NOMO-1 treated with dmso at 0.1 percent for 144 hours (cell line): ENCODE measurements at regions not wholly inside any gene's neighbourhood (a gene's known extent, or its start where the extent isn't known, plus 50 kb on each side); places are given as distances from the start of the nearest gene placed in this dataset.
"Not testable (repeated sequence)": the region's sequence is repeated elsewhere in the genome, so short reads cannot be mapped to it uniquely, and the experiment has no call there.

Experiments used
- DNase-seq: peaks from one replicate; lab custom pipeline; 2025; ENCODE audit not compliant: unreplicated experiment; lab: John Stamatoyannopoulos, UW

DNA sequence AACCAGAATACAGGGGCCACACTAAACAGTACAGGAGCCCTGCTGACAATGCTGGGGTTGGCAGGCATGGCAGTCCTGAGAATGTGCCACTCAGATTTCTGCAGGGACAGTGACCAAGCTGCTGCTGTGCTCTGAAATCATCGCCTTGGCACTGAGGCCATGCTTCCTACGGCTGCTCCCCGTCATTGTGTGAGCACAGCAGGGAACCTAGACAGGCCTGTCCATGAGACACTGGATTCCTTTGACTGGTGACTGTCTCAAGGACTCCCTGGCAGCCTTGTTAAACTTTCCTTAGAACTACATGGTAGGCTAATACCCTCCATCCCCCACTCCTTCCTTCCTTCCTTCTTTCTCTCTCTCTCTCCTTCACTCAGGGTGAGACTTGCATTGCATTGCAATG is 111.4 kb downstream of the LUZP4 start:
- no peak for DNase-seq

DNA sequence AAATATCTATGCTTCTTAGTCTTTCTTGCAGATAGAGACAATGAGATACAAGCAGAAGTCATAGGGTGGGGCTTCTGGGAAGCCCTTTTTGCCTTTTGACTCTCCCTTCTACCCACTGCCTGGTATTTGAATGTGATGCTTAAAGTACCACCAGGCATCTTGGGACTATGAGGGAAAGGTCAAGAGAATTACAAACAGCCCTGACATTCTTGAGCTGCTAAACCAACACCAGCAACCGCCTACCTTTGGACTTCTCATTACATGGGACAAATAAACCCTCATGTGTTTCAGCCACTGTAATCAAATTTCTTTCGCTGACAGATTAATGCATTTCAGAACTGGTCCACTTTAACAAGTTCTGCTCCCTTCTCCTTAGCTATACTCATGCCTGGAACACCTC is 112.8 kb downstream of the LUZP4 start:
- DNase-seq = no peak

DNA sequence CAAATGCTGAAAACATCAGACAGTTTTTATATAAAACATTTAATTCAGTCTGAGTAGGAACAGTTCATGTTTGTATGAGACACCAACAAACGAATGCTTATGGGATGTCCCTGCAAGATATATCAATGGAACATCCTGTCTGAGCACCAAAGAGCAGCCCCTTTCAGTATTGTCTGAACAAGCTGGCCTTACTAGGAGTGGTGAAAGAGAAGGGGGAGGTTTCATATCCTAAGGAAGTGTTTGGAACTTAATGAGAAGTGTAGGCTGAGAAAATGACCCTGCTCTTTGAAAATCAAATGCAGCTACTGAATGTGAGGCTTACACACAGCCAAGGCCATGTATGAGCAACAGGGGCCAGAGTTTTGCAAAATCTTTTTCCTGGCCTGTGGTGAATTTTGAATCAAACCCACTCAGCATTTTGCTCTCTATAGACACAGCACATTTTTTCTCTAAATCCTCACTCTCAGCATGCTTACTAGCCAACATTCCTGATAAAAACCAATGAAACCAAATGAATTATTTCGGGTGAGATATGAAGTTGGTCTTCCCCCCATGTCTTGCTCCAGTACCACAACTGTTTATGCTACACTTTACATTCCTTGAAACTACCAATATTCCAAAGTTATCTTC is 119.4 kb downstream of the LUZP4 start:
- DNase-seq = no peak

DNA sequence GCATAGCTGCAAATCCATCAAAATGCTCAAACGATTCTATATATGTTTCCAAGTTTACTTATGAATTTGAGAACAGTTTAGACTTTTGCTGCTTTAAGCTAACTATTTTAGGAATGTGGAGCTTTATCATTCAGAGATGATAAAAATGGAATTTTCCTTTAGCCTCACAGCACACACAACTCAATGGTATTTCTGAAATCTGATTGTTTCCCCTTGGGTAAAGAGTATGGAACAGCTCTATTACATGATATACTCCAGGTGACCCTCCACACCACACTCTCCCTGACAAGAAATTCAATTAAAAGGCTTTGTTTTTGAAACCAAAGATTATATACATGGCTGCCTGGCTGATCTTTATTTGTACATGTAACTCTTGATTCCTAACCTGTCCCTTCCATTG is 120.0 kb downstream of the LUZP4 start:
- no peak for DNase-seq

DNA sequence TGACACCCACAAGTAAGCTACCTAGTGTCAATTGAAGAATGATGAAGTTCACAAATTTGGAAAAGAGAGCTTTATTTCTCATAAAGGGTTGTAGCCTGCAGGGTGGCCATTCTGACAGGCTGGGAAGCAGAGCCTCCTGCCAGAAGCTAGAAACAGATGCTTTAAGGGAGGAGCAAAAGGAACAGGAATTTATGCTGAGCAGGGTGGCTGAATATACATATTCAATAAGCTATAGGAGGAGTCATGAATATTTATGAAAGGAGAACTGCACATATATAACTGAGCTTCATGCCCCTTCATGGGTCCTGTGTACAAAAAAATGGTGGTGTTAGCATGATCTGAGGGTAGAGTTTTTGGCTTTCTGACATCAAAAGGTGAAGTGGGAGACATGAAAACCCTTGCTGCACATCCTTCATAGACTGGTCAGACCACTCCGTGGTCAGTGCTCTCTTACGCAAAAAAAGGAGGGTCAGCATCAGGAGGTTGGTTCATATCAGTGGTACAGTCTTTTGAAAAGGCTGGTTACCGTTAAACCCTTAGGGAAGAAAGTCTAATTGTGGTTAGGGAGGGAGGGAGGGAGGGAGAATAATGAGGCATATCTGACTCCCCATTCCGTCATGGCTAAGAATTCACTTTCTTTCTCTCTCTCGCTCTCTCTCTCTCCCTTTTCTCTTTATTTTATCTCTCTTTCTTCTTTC is 121.4 kb downstream of the LUZP4 start:
- DNase-seq = no peak

DNA sequence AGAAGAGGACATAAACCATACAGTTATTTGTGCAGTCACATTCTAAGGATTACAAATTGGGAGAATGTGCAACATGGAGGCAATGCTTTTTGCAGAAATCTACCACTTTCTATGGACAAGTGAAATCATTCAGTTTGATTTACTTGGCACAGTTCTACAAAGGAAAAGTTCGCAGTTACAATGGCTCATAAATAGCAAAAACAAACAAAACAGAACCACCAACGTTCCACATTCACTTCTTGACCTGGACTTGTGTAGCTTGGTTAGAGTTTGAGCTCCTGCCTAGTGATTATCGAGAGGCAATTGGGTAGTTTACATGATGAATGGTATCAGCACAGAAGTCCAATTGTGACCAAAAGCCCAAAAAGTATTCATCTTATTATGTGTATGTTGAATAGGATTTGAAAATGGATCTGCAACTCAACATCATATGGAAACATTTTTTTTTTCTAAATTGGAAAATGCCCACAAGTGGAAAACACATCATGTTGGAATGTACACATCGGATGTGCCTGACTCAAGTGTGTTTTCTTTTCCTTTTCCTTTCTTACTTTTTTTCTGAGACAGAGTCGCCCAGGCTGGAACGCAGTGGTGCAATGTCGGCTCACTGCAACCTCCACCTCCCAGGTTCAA is 123.8 kb downstream of the LUZP4 start:
- DNase-seq = no peak

DNA sequence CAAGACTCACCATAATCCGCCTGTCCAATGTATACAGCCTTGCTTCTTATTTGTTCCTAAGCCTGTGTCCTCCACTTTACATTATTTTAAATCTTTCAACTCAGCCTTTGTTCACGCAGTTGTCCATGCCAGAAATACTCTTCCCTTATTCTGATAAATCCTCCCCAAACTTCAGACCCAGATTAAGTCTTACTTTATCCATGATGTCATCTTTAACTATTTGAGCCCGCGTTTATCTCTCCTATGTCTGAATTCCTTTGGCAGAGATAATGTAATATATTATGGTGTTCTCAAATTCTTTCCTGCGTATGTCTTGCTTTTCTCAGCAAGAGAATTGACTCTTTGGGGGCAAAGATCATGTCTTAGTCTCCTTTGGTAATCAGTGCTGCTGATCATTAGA is 129.6 kb downstream of the LUZP4 start:
- no peak for DNase-seq

DNA sequence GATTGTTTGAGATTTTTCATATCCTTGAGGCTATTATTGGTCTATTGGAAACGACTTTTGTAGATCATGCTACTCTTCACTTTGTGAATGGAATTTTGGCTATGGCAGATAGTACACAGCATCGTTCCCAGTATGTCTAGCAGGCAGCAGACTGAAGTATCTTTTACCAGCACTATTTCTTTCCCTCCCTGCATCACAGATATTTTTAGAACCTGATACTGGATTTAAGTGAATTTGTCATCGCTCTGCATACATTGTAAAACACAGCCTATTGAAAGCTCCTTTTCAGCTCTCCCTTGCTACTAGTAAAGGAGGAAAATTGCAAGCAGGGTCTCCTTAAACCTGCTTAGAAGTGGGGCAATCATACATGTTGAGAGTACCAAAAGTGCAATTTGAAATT is 133.6 kb downstream of the LUZP4 start:
- DNase-seq = no peak

DNA sequence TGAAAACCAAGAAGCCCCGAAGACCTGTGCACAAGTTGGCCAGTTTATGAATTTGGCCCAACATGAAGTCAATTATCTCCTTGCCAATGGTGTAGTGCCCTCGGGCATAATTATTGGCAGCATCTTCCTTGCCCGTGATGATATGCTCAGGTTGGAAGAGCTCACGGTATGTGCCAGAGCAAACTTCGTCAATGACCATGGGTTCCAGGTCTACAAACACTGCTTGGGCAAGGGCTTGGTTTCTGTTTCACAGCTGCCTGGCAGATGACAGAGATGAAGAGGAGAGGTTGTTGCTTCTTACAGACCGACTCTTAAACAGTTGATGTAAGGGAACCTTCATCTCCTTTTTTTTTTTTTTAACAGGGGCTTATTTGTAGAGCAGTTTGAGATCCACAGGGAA is 135.6 kb upstream of the PLS3 start:
- DNase-seq = no peak

DNA sequence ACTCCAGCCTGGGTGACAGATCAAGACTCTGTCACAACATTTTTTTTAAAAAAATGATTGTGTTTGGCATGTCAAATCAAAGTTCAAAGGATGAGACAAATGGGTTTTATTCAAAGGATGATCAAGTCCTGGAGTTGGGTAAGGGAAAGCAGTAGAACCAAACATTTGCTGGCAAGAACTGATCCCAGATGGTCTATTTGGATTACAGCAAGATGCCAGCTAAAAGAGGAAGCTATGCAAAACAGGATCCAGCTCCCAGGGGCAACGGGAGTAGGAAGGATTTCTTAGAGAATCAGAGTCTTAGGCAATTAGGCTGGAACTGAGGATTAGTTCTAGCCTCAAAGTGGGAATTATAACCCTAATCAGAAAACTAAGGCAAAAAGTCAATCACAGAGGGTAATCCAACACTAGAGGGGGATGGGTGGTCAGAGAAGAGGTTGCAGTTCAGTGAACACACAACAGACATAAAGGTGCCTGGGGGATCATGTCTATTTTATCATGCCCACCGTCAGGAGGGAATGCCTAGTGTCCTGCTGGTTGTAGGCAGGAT is 133.0 kb upstream of the PLS3 start:
- no peak for DNase-seq

DNA sequence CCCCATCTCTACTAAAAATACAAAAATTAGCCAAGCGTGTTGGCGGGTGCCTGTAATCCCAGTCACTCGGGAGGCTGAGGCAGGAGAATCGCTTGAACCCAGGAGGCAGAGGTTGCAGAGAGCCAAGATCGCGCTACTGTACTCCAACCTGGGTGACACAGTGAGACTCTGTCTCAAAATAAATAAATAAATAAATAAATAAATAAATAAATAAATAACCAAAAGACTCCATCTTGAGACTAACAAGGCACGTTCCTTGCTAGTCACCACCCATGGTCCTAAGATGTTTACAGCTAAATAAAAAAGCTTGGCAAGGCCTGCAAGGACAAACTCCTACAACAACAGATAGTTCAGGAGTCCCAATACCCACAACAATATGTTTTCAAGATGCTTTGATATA is 126.1 kb upstream of the PLS3 start:
- not testable (repeated sequence) for DNase-seq

DNA sequence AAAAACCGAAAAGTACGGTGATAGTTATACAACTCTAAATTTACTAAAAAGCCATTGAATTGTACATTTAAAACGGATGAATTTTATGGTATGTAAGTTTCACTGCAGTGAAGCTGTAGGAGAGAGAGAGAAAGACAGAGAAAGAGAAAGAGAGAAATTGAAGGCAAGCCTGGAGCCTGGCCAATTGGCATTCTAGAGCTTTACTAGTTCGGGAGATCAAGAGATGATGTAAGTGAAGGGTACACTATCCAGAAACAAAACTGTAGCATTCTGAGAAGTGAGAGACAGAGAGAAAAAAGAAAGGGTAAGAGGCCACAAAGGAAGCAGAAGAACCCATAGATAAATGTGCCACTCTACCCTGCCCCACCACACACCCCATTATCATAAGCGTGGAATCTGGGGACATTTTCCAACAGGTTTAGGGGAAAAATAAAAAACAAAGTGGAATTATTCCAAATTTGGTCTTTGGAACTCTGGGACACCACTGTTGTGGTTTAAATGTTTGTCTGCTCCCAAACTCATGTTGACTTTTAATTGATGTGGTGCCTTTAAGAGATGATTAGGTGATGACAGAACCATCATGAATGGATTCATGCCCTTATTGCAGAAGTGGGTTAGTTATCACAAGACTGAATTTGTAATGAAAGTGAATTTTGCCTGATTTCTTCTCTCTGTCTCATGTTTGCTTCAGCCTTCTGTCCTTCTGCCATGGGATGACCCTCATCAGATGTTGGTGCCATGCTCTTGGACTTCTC is 123.0 kb upstream of the PLS3 start:
- no peak for DNase-seq

DNA sequence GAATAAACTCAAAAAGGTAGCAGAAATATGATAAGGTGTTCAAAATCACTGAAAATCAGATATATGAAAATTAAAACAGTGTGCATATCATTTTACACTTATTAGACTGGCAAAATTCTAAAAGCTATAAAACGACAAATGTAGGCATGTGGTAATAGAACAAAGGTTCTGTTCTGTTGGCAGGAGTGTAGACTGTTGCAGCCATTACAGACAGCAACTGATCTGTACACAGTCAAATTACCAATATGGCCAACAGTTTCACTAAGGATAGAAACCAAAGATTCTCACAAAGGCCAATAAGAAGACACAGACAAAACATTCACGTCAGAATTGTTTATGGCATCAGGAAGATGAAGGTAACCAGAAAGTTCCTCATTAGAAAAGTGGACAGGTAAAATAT is 112.8 kb upstream of the PLS3 start:
- no peak for DNase-seq

DNA sequence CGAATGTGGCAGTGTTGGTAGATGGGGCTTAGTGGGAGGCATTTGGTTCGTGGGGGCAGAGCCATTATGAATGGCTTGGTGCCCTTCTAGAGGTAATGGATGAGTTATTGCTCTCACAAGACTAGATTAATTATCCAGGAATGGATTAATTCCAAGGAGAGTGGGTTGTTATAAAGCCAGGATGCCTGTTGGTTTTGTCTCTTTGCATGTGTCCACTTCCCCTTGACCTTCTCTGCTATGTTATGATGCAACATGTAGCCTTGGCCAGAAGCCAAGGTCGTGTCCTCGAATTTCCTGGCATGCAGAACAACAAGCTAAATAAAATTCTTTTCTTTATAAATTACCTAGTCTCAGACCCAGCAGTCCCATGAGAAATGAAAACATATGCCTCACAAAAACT is 111.2 kb upstream of the PLS3 start:
- DNase-seq = no peak

DNA sequence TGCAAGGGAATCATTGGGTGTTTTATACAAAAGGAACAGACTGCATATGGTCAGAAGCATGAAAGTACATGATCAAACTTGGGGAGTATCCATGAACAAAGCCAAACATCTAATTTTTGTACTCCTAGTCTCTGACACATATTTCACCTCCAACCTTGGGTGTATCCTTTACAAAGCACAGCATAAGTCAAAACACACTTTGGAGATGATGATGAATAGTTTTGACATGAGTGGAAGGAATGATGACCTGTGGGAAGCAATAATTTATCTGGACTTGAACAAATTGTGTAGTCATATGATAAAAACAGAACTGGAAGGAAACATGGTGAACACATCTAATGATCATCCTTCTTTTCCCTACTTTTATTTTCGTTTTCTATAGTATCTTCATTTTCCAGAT is 108.7 kb upstream of the PLS3 start:
- DNase-seq = no peak

DNA sequence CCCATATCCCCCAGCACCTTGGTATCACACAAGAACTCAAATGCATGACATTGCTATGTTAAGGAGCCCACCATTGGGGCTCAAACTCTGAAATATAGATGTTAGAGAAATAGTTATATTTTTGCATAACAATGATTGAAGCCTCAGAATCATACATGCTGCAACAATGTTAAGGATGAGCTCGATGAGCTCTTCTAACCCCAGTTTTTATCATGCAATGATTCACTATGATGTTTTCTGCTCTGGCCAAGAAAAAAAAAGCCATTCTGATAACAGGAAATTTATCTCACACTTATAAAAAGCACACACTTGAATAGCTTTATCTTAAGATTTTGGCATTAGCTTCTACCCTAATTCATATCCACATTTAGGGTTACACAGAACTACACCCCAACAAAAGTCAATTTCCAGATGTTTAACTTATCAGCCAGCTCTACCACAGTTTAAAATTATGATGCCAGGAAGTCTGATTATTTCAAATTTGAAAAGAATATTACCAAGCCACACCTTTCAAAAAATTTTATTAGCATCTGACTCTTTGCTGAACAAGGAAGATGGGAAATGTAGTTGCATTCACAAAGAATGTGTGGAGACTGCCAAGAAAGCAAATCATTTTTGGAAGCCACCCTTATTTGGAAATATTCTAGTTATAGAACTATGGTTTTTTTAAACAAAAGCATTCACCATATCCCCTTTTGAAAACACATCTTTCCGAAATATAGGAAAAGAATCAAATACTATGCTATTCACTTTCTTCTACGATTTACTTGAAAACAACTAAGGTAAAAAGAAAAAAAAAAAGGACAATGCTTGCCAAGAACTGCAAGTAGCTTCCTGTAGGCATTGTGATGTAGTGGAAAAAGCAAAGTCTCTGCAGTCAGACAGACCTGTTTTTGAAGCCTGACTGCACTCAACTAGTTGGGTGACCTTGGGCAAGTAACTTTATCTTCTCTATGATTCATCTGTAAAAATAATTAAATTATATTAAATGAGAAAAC is 100.8 kb upstream of the PLS3 start:
- DNase-seq = no peak

DNA sequence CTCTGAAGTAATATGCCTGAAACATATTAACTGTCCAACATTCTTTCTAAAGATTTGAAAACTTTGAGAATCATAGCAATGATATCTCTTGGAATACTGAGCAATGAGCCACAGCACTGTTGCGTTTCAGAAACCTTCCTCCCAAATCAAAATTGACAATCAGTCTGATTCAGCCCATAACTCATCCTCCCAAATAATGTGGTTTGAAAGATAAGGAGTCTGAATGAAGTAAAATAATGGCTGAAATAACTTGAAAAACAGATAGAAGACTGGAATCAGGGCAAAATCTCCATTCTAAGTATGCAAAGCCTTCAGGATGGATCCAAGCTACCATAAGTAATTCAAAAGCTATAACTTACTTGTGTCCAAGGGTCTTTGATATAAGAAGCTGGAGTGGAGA is 98.6 kb upstream of the PLS3 start:
- DNase-seq = no peak

DNA sequence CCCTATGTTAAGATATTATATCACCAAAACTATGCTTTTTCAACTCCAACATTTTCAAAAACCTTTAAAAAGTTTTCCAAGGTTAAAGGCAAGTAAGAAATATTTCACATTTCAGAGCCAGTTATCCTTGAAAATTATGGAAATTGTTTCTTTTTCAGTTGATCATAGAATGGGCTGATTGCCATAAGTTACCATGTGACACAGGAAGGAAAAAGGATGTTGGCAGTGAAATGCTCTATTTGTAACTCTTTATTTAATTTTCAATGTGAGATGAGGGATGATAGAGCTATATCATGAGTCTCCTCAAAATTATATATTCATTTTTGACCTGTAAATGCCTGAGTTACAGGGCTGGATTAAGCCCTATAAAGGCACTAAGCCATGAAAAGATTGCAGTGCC is 93.0 kb upstream of the PLS3 start:
- no peak for DNase-seq

DNA sequence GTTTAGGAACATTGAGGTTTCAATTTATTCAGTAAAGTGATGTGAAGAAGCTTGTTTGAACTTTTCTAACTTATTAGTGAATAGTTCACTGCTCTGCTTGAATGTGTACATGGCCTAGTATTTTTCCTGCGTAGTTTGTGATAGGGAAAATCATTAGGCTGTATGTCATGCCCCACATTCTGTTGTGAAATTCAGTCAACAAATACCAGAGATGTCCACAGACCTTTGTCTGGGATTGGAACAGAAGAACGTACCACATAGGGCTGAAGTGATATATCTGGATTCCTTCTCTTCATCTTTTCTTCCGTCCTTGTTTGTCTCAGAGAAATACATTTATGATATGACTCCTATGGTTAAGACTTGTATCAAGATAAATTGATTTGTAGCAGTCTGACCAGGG is 88.8 kb upstream of the PLS3 start:
- DNase-seq = no peak

DNA sequence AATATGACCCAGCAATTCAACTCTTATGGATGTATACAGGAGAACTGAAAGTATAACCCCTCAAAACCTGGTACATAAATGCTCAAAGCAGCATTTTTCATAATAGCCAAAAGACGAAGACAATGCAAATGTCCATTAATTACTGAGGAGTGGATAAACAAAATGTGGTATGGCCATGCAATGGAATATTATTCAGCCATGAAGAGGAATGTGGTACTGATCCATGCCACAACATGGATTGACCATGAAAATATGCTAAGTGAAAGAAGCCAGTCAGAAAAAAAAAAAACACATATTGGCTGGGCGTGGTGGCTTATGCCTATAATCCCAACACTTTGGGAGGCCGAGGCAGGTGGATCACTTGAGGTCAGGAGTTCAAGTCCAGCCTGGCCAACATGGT is 74.5 kb upstream of the PLS3 start:
- no peak for DNase-seq
